ENCODE measurements at regions not wholly inside any gene's neighbourhood (a gene's known extent, or its start where the extent isn't known, plus 50 kb on each side); places are given as distances from the start of the nearest gene placed in this dataset.

DNA sequence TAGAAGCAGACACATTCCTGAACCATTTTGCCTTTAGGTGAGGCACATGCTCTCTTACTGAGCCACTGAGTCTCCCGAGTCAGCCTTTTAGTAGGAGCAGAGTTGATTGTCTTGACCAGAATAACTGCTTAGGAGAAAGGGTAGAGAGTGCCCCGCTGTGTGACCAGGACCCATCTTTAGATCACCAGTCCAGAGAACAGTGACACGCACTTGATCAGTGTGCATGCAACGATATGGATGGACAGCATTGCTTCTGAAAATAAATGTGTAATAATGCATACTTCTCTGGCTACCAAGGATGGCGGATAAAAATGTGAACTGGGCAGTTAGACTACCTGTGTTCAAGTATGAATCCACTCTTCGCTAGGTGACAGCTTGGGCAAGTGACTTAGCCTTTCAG, 897.7 kb downstream of the TRIML1 start:
- TF ChIP-seq, protein P1, sequence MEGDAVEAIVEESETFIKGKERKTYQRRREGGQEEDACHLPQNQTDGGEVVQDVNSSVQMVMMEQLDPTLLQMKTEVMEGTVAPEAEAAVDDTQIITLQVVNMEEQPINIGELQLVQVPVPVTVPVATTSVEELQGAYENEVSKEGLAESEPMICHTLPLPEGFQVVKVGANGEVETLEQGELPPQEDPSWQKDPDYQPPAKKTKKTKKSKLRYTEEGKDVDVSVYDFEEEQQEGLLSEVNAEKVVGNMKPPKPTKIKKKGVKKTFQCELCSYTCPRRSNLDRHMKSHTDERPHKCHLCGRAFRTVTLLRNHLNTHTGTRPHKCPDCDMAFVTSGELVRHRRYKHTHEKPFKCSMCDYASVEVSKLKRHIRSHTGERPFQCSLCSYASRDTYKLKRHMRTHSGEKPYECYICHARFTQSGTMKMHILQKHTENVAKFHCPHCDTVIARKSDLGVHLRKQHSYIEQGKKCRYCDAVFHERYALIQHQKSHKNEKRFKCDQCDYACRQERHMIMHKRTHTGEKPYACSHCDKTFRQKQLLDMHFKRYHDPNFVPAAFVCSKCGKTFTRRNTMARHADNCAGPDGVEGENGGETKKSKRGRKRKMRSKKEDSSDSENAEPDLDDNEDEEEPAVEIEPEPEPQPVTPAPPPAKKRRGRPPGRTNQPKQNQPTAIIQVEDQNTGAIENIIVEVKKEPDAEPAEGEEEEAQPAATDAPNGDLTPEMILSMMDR (conservative IDR thresholded peaks at IDR 0.05 in 1 of 2, IDR thresholded peaks at IDR 0.05 in 1 of 2; ENCODE audit: low read depth in 1 of 2, low read length in 2 of 2), result no peak
- TF ChIP-seq EZH2 (IDR thresholded peaks at IDR 0.05; ENCODE audit: low read length, missing control alignments), result no peak

Data from fibroblast of lung (primary cell).